Upper lobe of left lung (tissue), 6 donors: ENCODE measurements at regions not wholly inside any gene's neighbourhood (a gene's known extent, or its start where the extent isn't known, plus 50 kb on each side); places are given as distances from the start of the nearest gene placed in this dataset.

Source experiments
- ATAC-seq, 2 donors: fragments of 200-7000 bp; cut with Tn5 transposase; one replicate each; pipeline ENCODE4 v1.9.1; 2022; ENCODE audit warnings: mild to moderate bottlenecking in 2 of 2, moderate library complexity in 2 of 2; ENCODE audit not compliant: low FRiP score in 2 of 2
- DNase-seq, 2 donors: peaks; one replicate each; pipeline ENCODE4 v3.0.0-alpha.2; 2019 to 2020
- H3K27ac ChIP-seq, 4 donors: fragments of 200-600 bp; sonication (generic); one replicate each; pipeline ENCODE4 v1.5.1; 2016 to 2019
- H3K27me3 ChIP-seq, 4 donors: fragments of 200-600 bp; sonication (generic); one replicate each; pipeline ENCODE4 v1.5.1; 2017 to 2019
- H3K36me3 ChIP-seq, 4 donors: fragments of 200-600 bp; sonication (generic); one replicate each; pipeline ENCODE4 v1.5.1; 2016 to 2019
- H3K4me1 ChIP-seq, 4 donors: fragments of 200-600 bp; sonication (generic); one replicate each; pipeline ENCODE4 v1.5.1; 2018 to 2019
- H3K4me3 ChIP-seq, 4 donors: fragments of 200-600 bp; sonication (generic); one replicate each; pipeline ENCODE4 v1.5.1; 2017 to 2019; ENCODE audit warnings: mild to moderate bottlenecking in 2 of 4, moderate library complexity in 1 of 4
- H3K9me3 ChIP-seq, 4 donors: fragments of 200-600 bp; sonication (generic); one replicate each; pipeline ENCODE4 v1.5.1; 2018 to 2019
- EP300 ChIP-seq, 4 donors: sonication (generic); formaldehyde crosslinking; IDR thresholded peaks; one replicate each; pipeline ENCODE4 v1.5.1; 2017; ENCODE audit warnings: antibody characterized with exemption in 4 of 4, control low read depth in 2 of 4
- POLR2A ChIP-seq, 4 donors: fragments of 450-650 bp; IDR thresholded peaks; one replicate each; pipeline ENCODE4 v1.5.1; 2016 to 2017; ENCODE audit warnings: antibody characterized with exemption in 4 of 4, mild to moderate bottlenecking in 2 of 4
- POLR2AphosphoS5 ChIP-seq, 2 donors: sonication (generic); formaldehyde crosslinking; IDR thresholded peaks; one replicate each; pipeline ENCODE4 v1.5.1; 2017; ENCODE audit warnings: antibody characterized with exemption in 2 of 2
- whole genome bisulfite sequencing, 2 donors: methylation state at CpG; one replicate each; pipeline ENCODE4 v1.1.5; 2017 to 2018; 5-methylcytosine and 5-hydroxymethylcytosine counted together
- TF ChIP-seq, protein P1 (sequence below), 6 experiments: fragments of 450-650 bp in 4 of 6; fragments of 200-600 bp in 2 of 6; sonication (generic) in 2 of 6; IDR thresholded peaks; one replicate each; pipeline ENCODE4 v1.5.1; 2016 to 2019; ENCODE audit warnings: antibody characterized with exemption in 6 of 6
- donor health status: DM: no; HTN: no; CAD: no; lungs with moderate emphysema.
- donor health status: DM: no; HTN: yes; CAD: no; lungs with severe emphysema.

DNA sequence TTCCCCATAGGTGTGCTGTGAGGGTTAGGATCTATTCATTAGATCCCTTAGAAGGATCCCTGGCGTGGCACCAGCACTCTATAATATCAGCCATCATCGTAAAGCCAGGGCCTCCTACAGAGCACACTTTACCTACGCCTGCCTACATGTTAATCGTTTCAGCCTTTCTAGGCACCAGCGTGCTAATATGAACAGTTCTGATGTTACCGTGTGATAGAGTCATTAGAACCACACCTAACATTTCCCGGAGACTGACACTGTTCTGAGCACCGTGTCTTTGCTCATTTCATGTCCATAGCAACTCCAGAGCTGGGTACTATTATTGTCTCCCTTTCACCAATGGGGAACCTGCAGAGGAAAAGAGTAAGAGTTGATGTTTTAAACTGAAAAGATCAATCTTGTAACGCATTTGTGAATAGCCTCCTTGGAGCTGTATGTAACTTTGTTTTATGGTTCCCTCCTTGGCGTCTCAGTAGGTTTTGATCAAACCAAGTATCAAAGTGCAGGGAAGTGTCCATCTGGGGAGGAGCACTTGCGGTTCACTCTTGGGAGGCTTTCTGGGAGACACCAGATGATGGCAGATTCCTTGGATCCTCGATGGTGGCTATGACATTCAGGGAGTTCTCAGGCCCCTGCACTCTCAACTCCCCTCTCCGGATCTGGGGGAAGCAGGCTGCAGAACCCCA is 73.8 kb upstream of the KCNG1 start:
- no peak for DNase-seq
- WGBS, 2 donors: 86 to 87% methylated on average over 12 to 13 of the region's 13 CpGs
- H3K27ac ChIP-seq: no peak overlapping the region
- no peaks in the 10 kb centered on the region for H3K4me1 ChIP-seq
- H3K36me3 ChIP-seq: no peaks in the 10 kb centered on the region
- H3K27me3 ChIP-seq: peaks cover 0 to 7% (median 5%) of the 10 kb centered on the region in 4 donors
- H3K4me3 ChIP-seq: no peak overlapping the region
- TF ChIP-seq EP300 (IDR thresholded peaks at IDR 0.05): no peak
- TF ChIP-seq POLR2AphosphoS5 (IDR thresholded peaks at IDR 0.05): no peak
- TF ChIP-seq, protein P1, sequence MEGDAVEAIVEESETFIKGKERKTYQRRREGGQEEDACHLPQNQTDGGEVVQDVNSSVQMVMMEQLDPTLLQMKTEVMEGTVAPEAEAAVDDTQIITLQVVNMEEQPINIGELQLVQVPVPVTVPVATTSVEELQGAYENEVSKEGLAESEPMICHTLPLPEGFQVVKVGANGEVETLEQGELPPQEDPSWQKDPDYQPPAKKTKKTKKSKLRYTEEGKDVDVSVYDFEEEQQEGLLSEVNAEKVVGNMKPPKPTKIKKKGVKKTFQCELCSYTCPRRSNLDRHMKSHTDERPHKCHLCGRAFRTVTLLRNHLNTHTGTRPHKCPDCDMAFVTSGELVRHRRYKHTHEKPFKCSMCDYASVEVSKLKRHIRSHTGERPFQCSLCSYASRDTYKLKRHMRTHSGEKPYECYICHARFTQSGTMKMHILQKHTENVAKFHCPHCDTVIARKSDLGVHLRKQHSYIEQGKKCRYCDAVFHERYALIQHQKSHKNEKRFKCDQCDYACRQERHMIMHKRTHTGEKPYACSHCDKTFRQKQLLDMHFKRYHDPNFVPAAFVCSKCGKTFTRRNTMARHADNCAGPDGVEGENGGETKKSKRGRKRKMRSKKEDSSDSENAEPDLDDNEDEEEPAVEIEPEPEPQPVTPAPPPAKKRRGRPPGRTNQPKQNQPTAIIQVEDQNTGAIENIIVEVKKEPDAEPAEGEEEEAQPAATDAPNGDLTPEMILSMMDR (IDR thresholded peaks at IDR 0.05): no peak
- TF ChIP-seq POLR2A (IDR thresholded peaks at IDR 0.05): no peak
- ATAC-seq: no peak
- H3K9me3 ChIP-seq: no peaks in the 10 kb centered on the region

DNA sequence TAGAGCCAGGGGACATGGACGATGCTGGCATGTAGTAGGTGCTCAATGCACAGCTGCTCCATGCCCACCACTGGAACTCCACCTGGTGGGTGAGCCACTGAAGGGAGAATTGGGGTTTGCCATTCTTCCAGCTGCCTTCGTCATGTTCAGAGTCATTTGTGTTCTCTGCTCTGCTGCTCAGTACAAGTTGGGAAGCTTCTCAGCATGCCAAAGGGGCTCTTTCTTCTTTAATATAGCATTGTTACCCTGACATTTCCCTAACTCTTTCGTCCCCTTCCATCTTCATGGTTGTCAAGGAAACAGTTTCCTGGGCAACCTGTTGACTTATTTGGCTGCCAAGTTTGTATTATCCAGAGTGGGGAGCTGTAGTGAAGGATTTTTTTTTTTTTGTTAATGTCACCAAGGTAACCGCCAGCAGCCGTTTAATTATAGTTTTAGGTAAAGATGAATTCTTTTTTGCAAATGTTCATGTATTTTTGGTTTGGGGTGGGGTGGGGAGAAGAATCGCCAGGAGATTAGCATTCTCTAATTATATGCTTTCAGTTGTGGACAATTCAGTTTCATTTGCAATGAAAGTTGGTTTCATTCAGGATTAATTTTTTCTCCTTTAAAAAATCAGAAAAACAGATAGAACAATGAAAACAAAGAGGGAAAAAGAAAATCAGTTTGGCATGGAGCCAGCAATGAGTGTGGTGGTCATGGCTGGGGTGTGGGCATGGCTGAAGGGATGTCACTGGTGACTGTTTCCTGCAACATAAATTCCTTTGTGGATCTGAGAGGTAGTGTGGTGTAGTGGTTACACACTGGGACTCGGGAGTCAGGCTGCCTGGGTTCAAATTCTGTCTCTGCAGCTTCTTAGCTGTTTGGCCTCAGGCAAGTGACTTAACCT is 73.0 kb upstream of the KCNG1 start:
- H3K4me3 ChIP-seq: no peak overlapping the region
- H3K27ac ChIP-seq: no peak overlapping the region
- no peaks in the 10 kb centered on the region for H3K9me3 ChIP-seq
- H3K27me3 ChIP-seq: peaks cover 0 to 10% (median 6%) of the 10 kb centered on the region in 4 donors
- DNase-seq (no peak), ATAC-seq (no peak)
- H3K4me1 ChIP-seq: no peaks in the 10 kb centered on the region
- no peaks in the 10 kb centered on the region for H3K36me3 ChIP-seq
- TF ChIP-seq POLR2A (IDR thresholded peaks at IDR 0.05): no peak
- no peak for TF ChIP-seq EP300 (IDR thresholded peaks at IDR 0.05)
- TF ChIP-seq, protein P1 (IDR thresholded peaks at IDR 0.05): no peak
- TF ChIP-seq POLR2AphosphoS5 (IDR thresholded peaks at IDR 0.05): no peak
- 68 to 75% methylated on average over 6 to 7 of the region's 7 CpGs for WGBS, 2 donors

DNA sequence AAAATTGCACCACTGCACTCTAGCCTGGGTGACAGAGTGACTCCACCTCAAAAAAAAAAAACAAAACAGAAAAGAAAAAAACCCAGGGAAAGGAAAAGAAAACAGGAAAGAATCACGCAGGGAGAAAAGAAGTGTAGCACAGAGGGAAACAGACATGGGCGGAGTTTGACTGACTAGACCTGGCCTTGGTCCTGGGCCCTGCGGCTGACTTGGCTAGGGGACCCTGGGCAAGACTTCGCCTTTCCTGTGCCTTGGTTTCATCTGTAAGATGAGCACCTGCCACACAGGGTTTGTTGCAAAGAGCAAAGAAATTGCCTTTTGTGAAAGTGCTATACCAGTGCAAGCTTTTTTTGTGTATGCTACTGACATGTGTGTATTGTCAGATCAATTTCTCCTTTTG is 71.3 kb upstream of the KCNG1 start:
- H3K36me3 ChIP-seq: no peaks in the 10 kb centered on the region
- no peak overlapping the region for H3K27ac ChIP-seq
- ATAC-seq (no peak), DNase-seq (no peak)
- WGBS, 2 donors: 49 to 56% methylated on average over 4 of the region's 4 CpGs
- no peaks in the 10 kb centered on the region for H3K9me3 ChIP-seq
- TF ChIP-seq POLR2A (IDR thresholded peaks at IDR 0.05) (no peak), POLR2AphosphoS5 (IDR thresholded peaks at IDR 0.05) (no peak), EP300 (IDR thresholded peaks at IDR 0.05) (no peak)
- TF ChIP-seq, protein P1 (IDR thresholded peaks at IDR 0.05): no peak
- no peaks in the 10 kb centered on the region for H3K4me1 ChIP-seq
- no peak overlapping the region for H3K4me3 ChIP-seq
- H3K27me3 ChIP-seq: peaks cover 0 to 10% (median 6%) of the 10 kb centered on the region in 4 donors

DNA sequence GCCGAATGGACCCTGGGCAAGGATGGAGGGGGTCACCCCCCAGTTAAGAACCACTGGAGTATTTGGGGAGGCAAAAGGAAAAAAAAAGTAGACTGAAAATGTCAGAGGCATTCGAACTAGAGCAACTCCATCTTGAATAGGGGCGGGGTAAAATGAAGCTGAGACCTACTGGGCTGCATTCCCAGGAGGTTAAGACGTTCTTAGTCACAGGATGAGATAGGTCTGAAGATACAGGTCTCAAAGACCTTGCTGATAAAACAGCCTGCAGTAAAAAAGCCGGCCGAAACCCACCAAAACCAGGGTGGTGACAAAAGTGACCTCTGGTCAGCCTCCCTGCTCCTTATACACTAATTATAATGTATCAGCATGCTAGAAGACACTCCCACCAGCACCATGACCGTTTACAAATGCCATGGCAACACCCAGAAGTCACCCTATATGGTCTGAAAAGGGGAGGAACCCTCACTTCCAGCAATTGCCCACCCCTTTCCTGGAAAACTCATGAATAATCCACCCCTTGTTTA is 70.4 kb upstream of the KCNG1 start:
- H3K27ac ChIP-seq: no peak overlapping the region
- H3K27me3 ChIP-seq: peaks cover 0 to 10% (median 6%) of the 10 kb centered on the region in 4 donors
- H3K9me3 ChIP-seq: no peaks in the 10 kb centered on the region
- H3K4me1 ChIP-seq: no peaks in the 10 kb centered on the region
- WGBS, 2 donors: 51 to 65% methylated on average over 7 of the region's 7 CpGs
- H3K36me3 ChIP-seq: no peaks in the 10 kb centered on the region
- no peak overlapping the region for H3K4me3 ChIP-seq
- DNase-seq: no peak
- TF ChIP-seq EP300 (IDR thresholded peaks at IDR 0.05) (no peak), POLR2A (IDR thresholded peaks at IDR 0.05) (no peak), POLR2AphosphoS5 (IDR thresholded peaks at IDR 0.05) (no peak)
- TF ChIP-seq, protein P1 (IDR thresholded peaks at IDR 0.05): no peak
- no peak for ATAC-seq
